Lower lobe of right lung (tissue), 2 donors: ENCODE measurements at regions not wholly inside any gene's neighbourhood (a gene's known extent, or its start where the extent isn't known, plus 50 kb on each side); places are given as distances from the start of the nearest gene placed in this dataset.

ENCODE experiments used
- ATAC-seq, 2 donors: fragments of 200-7000 bp; cut with Tn5 transposase; one replicate each; pipeline ENCODE4 v1.9.1; 2020 to 2022; ENCODE audit warnings: mild to moderate bottlenecking in 2 of 2, moderate library complexity in 2 of 2
- DNase-seq: peaks from one replicate; pipeline ENCODE4 v3.0.0-alpha.2; 2020
- H3K27ac ChIP-seq: fragments of 200-600 bp; one replicate; pipeline ENCODE4 v1.8.0; 2022
- H3K27me3 ChIP-seq: fragments of 200-600 bp; one replicate; pipeline ENCODE4 v1.8.0; 2022; ENCODE audit warnings: low read depth
- H3K36me3 ChIP-seq: fragments of 200-600 bp; one replicate; pipeline ENCODE4 v1.8.0; 2022; ENCODE audit warnings: mild to moderate bottlenecking
- H3K4me1 ChIP-seq: fragments of 200-600 bp; one replicate; pipeline ENCODE4 v1.8.0; 2022
- H3K4me3 ChIP-seq: fragments of 200-600 bp; one replicate; pipeline ENCODE4 v1.8.0; 2022; ENCODE audit warnings: mild to moderate bottlenecking
- H3K9me3 ChIP-seq: fragments of 200-600 bp; one replicate; pipeline ENCODE4 v1.8.0; 2022
- intact Hi-C: fragments of 100-400 bp; cut with DNase I; formaldehyde crosslinking; loops from one replicate; pipeline ENCODE4 v1.11.0; 2022
- TF ChIP-seq, protein P1 (sequence below): fragments of 200-600 bp; IDR thresholded peaks from one replicate; pipeline ENCODE4 v1.8.0; 2022; ENCODE audit warnings: antibody characterized with exemption, mild to moderate bottlenecking
- donor health status: DM: no; HTN: yes; CAD: no; lungs with severe emphysema.

DNA sequence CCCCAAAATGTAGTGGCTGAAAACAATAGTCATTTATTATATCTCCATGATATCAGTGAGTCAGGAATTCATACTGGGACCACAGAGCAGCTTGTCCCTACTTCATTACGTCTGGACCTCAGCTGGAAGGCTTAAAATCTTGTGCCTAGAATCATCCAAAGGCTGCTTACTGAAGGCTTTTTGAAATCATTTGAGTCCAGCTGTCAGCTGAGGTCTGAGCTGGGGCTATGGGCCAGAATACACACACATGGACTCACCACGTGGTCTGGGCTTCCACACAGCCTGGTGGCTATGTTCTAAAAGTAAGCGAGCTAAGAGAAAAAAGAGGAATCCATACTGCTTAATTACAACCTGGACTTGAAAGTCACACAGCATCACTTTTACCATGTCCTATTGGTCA lies 209.2 kb downstream of the KCTD12 start:
- Histone ChIP-seq H3K36me3 (no peaks in the 10 kb centered on the region), H3K27me3 (no peaks in the 10 kb centered on the region), H3K27ac (no peak overlapping the region), H3K4me3 (no peak overlapping the region), H3K4me1 (no peaks in the 10 kb centered on the region), H3K9me3 (no peaks in the 10 kb centered on the region)
- DNase-seq (no peak), ATAC-seq (peak; percentile 45 to 67)
- TF ChIP-seq, protein P1, sequence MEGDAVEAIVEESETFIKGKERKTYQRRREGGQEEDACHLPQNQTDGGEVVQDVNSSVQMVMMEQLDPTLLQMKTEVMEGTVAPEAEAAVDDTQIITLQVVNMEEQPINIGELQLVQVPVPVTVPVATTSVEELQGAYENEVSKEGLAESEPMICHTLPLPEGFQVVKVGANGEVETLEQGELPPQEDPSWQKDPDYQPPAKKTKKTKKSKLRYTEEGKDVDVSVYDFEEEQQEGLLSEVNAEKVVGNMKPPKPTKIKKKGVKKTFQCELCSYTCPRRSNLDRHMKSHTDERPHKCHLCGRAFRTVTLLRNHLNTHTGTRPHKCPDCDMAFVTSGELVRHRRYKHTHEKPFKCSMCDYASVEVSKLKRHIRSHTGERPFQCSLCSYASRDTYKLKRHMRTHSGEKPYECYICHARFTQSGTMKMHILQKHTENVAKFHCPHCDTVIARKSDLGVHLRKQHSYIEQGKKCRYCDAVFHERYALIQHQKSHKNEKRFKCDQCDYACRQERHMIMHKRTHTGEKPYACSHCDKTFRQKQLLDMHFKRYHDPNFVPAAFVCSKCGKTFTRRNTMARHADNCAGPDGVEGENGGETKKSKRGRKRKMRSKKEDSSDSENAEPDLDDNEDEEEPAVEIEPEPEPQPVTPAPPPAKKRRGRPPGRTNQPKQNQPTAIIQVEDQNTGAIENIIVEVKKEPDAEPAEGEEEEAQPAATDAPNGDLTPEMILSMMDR: no peak
- intact Hi-C loops: no loop called here

DNA sequence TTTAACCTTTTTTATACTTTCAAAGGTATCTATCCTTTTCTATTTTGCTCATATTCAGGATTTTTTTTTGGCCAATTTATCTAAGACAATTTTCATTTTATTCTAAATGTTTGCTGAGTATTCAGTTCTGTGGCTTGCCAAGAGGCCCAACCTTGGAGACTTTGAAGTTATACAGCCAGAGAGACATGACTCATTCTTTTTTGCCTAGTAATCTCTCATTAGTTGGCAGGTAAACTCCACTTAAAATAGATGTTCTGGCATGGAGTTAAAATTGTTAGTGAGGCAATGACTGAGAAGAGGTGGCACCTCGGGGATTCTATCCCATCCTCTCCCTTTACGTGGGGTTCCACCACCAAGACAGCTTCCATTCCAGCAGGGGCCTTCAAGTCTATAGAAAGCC lies 213.8 kb downstream of the KCTD12 start:
- Histone ChIP-seq H3K36me3 (no peaks in the 10 kb centered on the region), H3K27me3 (no peaks in the 10 kb centered on the region), H3K27ac (no peak overlapping the region), H3K4me1 (no peaks in the 10 kb centered on the region), H3K9me3 (no peaks in the 10 kb centered on the region), H3K4me3 (no peak overlapping the region)
- DNase-seq (no peak), ATAC-seq (no peak)
- intact Hi-C loops: no loop called here
- TF ChIP-seq, protein P1: no peak

GRCh38 chr13:76668716-76669115 lies 217.5 kb downstream of the KCTD12 start:
- TF ChIP-seq, protein P1: no peak
- ATAC-seq: no peak
- intact Hi-C loops: no loop called here

GRCh38 chr13:76668141-76668540 lies 218.1 kb downstream of the KCTD12 start:
- no peaks in the 10 kb centered on the region for H3K9me3 ChIP-seq
- ATAC-seq: no peak
- H3K4me1 ChIP-seq: peaks cover 6% of the 10 kb centered on the region
- no peak for DNase-seq
- H3K27ac ChIP-seq: no peak overlapping the region
- TF ChIP-seq, protein P1: no peak
- no peaks in the 10 kb centered on the region for H3K36me3 ChIP-seq
- intact Hi-C loops: no loop called here
- no peak overlapping the region for H3K4me3 ChIP-seq
- no peaks in the 10 kb centered on the region for H3K27me3 ChIP-seq

More at GRCh38 chr13:76668716-76669115, 217.5 kb downstream of the KCTD12 start:
- H3K27me3 ChIP-seq: no peaks in the 10 kb centered on the region
- H3K27ac ChIP-seq: no peak overlapping the region
- H3K4me1 ChIP-seq: peaks cover 3% of the 10 kb centered on the region
- no peak for DNase-seq
- no peaks in the 10 kb centered on the region for H3K9me3 ChIP-seq
- H3K4me3 ChIP-seq: no peak overlapping the region
- no peaks in the 10 kb centered on the region for H3K36me3 ChIP-seq

DNA sequence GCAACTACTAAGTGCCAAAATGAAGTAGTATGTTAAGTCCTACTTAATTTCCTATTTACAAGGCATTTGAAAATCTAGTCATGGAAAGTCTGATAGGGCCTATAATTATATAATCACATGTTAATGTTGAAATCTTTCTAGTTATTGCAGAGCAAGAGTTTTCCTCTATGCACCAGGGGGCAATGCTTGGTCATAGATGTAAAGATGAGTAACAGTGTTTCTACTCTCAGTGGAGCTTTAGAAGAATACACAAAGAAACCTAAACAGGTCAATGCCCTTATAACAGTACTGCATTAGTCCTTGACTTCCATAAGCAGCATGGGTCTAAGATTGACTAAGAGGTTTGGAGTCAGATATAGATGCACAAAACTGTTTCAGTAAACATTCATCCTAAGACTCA lies 218.7 kb downstream of the KCTD12 start:
- DNase-seq (no peak), ATAC-seq (peak in 1 of 2 donors; percentile 59)
- TF ChIP-seq, protein P1: peak; percentile 40
- Histone ChIP-seq H3K4me1 (peaks cover 6% of the 10 kb centered on the region), H3K4me3 (no peak overlapping the region), H3K27me3 (no peaks in the 10 kb centered on the region), H3K9me3 (no peaks in the 10 kb centered on the region), H3K36me3 (no peaks in the 10 kb centered on the region), H3K27ac (no peak overlapping the region)
- intact Hi-C loops: no loop called here
